PC-3 (cell line): ENCODE measurements at regions not wholly inside any gene's neighbourhood (a gene's known extent, or its start where the extent isn't known, plus 50 kb on each side); places are given as distances from the start of the nearest gene placed in this dataset.

Experiments
- CTCF ChIP-seq: fragments of 300-600 bp; sonication (generic); conservative IDR thresholded peaks from 2 replicates; pipeline ENCODE4 v1.5.1; 2017; ENCODE audit warnings: antibody characterized with exemption, low read depth, mild to moderate bottlenecking, low read length
- EZH2 ChIP-seq: fragments of 300-600 bp; sonication (generic); IDR thresholded peaks from one replicate; pipeline ENCODE4 v1.6.1; 2017; ENCODE audit warnings: antibody characterized with exemption, mild to moderate bottlenecking, low read length; ENCODE audit not compliant: unreplicated experiment

- TF ChIP-seq EZH2 (no peak), CTCF (no peak)
Measured at GRCh38 chr5:168005936-168006335, 285.5 kb upstream of the WWC1 start.
